EH (cell line): ENCODE measurements at regions not wholly inside any gene's neighbourhood (a gene's known extent, or its start where the extent isn't known, plus 50 kb on each side); places are given as distances from the start of the nearest gene placed in this dataset.
"Not testable (repeated sequence)": the region's sequence is repeated elsewhere in the genome, so short reads cannot be mapped to it uniquely, and the experiment has no call there.

Experiments
- DNase-seq: peaks from one replicate; pipeline ENCODE4 v3.0.0-alpha.2; 2015; ENCODE audit warnings: low read depth

- DNase-seq, result peak; percentile 28
These were observed 87.1 kb upstream of the ZNF281 start for GRCh38 chr1:200496937-200497336.

GRCh38 chr1:200495901-200496300 is 86.1 kb upstream of the ZNF281 start:
- DNase-seq, result no peak

DNA sequence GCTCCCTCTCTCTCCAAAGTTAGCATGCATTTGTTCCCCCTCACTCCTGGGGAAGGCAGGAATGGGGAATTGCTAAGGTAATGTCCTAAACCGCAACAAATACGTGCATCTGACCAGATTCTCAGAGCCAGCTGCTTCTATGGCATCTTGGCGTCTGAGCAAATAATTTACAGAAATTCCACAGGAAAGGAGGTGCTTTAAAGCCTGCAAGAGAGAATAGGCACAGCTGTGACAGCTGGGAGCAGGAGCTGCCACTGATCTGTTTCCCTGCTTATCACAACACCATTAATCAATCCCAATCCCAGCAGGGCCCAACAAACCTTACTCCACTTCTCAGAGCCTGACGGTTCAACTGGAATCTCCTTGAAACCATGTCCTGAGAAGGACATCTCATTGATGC is 83.5 kb upstream of the ZNF281 start:
- DNase-seq, result no peak

- no peak for DNase-seq
These were observed 81.3 kb upstream of the ZNF281 start for GRCh38 chr1:200491103-200491502.

GRCh38 chr1:200490183-200490582 is 80.3 kb upstream of the ZNF281 start:
- DNase-seq, result no peak

GRCh38 chr1:200488375-200489165 is 78.7 kb upstream of the ZNF281 start:
- peak; percentile 89 for DNase-seq

DNA sequence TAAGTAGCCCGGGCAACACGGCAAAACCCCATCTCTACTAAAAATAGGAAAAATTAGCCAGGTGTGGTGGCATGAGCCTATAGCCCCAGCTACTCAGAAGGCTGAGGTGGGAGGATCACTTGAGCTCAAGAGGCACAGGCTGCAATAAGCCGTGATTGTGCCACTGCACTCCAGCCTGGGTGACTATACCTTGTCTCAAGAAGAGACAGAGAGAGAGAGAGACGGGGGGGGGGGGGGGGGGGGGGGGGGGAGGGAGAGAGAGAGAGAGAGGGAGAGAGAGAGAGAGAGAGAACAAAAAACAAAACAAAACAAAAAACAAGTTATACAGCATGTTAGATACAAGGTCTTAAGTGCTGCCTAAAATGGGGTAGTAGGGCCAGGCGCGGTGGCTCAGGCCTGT is 77.8 kb upstream of the ZNF281 start:
- no peak for DNase-seq

- DNase-seq, result no peak
These were observed 76.8 kb upstream of the ZNF281 start for GRCh38 chr1:200486634-200487033.

GRCh38 chr1:200484438-200484946 is 74.7 kb upstream of the ZNF281 start:
- DNase-seq, result not testable (repeated sequence)

GRCh38 chr1:200483491-200484143 is 73.8 kb upstream of the ZNF281 start:
- peak; percentile 97 for DNase-seq

DNA sequence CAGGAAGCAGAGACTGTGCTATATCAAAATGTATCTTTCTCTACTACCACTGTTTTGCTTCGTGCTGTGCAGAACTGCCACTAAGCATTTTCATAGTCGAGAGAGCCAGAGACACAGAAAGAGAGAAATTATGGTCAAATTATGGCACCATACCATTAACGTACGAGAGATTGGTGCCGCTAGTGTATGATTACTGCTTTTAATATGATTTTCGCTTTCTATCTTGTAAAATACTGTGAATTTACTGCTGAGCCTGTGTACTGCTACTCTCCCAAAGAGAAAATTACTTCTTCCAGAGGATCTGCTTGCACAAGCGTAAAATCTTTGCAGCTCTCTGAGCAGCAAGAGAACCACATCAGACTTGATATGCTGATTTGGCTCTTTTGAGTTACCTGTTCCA is 71.1 kb upstream of the ZNF281 start:
- no peak for DNase-seq

DNA sequence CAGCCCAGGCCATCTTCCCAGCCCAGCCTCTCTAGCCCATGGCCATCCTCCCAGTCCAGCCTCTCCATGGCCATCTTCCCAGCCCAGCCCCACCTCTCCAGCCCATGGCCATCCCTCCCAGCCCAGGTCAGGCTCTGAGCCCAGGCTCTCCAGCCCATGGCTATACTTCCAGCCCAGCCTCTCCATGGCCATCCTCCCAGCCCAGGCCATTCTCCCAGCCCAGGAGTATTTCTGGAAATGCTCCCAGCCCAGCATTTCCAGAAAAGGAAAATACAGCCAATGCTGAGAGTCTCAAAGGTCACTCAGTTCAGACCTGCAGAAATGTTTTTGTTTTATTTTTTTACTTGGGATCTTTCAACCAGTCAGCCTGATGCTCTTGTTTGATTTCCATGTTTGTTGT is 70.0 kb upstream of the ZNF281 start:
- peak; percentile 43 for DNase-seq

GRCh38 chr1:200478945-200479558 is 69.2 kb upstream of the ZNF281 start:
- no peak for DNase-seq

DNA sequence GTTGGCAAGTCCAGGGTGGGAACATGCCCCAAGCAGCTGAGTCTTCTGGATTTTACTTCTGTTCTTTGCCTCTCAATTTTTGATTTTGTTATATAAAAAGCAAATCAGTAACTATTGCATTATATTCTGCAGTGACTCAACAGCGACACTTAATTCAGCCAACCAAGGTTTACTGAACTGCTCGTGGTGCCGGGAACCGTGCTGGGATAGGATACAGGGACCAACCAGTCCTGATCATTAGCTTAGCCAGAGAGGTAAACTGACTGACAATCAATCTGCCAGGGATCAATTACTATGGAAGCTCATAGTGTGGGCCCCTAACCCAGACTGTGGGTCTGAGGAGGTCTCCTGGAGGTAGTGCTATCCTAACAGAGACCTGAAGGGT is 68.4 kb upstream of the ZNF281 start:
- DNase-seq, result no peak

DNA sequence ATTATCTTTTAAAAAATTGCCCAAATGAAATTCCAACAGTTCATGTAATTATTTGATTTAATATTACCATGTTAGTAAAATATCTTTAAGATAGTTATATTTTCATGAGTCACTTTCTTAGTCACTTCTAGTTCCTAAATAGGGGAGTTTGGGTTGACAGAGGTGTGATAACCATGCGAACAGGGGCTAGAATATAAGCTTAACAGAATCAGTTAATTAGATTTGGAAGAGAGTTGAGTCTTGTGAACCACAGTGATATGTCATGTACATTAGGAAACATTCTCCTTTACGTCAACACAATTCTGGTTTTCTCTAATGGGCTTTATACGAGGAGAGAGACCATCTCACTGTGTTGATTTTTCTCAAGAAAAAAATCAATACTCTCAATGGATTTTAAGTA is 64.8 kb upstream of the ZNF281 start:
- DNase-seq, result no peak

DNA sequence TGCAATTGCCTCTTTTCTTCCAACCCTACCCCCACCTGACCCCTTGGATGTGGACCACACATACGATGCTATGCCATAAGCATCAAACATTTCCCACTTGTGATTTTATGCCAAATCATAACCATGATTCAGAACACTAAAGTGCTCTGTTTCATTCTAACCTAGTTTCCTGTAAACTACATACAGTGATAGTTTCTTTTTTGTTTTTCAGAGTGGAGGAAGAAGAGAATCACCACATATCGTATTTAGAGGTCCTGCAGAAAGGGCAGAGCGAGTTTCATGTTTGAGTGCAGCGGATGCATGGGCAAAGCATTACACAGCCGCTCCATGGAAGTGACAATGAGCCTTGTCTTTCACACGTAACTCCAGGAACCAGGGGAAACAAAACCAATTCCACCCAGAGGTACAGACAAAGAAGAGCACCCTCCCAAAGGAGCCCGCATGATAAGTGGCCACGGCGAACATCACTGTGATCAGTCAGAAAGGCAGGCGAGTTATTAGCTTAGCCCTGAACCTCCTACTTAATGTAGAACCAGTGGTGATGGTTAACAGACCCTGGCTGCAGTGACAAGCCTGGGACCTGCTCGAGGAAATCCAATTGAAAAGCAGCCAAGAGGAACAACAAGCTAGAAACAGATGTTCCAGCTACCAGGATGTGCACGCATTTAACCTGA is 64.0 kb upstream of the ZNF281 start:
- DNase-seq, result peak; percentile 37

GRCh38 chr1:200471739-200472138 is 61.9 kb upstream of the ZNF281 start:
- no peak for DNase-seq

DNA sequence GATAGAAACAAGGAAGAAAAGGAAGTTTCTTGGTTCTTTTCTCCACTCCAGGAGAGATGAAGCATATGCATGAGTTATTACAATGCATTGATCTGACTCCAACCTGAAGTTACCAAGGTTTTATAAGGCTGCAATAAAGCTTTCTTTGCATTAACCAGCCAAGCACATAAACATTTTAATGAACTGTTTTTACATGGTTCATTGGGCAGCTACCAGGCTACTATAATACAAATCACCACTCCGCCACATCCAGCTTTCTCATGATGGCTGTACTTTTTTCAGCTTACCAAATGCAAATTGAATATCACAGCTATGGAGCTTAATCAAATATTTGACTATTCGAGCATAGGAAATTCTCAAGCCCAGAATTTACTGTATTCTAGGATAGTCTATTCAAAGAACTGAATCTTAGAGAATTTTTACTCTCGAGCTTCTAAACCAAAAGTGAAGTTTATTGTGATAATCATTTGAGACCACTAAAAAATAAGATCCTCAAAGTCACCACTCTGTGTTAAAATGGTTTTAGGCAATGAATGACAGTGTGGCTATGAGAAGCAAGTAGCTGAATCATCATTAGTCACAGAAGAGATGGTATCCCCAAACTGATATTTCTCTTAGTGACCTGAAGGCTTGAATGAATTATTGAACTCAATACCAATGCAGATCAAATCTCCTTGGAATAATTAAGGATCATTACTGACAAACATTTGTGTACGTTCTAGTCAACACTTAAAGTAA is 58.6 kb upstream of the ZNF281 start:
- peak; percentile 27 for DNase-seq

DNA sequence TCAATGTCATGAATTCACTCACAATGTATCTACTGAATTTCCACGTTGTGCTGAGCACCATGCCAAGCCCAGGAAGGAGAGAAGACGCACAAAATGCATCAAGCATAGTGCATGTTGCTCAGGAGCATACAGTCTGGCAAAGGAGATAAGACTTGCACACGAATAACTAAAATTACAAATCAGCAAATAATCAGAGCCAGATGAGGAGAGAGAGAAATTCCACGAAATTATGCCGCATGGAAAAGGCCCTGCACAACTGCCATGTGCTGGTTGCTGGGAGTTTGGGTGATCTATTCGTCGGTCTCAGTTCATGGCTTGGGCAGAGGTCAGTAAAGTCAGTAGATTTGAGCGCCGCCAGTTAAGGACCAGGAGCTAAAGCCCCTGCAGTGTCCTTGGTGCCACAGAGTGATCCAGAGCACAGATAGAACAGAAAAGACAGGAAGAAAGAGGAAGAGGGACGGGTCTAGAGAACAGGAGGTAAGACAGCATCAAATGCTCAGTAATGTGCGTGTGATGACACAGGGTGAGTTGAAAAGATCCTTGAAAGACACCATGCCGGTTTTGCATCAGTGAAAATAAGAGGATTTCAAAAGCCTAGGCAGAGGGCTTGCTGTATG is 55.1 kb upstream of the ZNF281 start:
- DNase-seq, result no peak
